ENCODE measurements at regions not wholly inside any gene's neighbourhood (a gene's known extent, or its start where the extent isn't known, plus 50 kb on each side); places are given as distances from the start of the nearest gene placed in this dataset.

DNA sequence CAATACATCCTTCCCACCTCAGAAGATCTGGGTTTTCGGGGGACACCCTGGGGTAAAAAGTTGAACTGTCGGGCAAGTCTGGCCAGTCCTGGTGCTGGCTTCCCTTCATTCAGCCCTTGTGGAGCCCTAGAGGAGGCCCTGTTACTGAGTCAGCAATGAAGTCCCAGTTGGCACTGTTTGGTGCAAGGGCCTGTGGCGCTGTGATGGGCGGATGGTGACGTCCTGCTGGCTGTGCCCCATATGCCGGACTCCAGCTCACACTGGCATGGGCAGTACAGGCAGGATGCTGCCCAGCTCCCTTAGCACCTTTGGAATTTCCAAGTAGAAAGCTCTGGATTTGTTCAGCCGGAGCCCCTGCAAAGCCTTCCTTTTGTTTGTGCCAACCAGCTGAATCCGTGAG, 186.2 kb upstream of the PMEPA1 start:
- H3K4me3 ChIP-seq = no peak overlapping the region
- no peaks in the 10 kb centered on the region for H3K9me3 ChIP-seq (replicated peaks)
- peaks cover 26% of the 10 kb centered on the region for H3K27me3 ChIP-seq (ENCODE audit: low read depth)
- H3K36me3 ChIP-seq = no peaks in the 10 kb centered on the region
- TF ChIP-seq, protein P1, sequence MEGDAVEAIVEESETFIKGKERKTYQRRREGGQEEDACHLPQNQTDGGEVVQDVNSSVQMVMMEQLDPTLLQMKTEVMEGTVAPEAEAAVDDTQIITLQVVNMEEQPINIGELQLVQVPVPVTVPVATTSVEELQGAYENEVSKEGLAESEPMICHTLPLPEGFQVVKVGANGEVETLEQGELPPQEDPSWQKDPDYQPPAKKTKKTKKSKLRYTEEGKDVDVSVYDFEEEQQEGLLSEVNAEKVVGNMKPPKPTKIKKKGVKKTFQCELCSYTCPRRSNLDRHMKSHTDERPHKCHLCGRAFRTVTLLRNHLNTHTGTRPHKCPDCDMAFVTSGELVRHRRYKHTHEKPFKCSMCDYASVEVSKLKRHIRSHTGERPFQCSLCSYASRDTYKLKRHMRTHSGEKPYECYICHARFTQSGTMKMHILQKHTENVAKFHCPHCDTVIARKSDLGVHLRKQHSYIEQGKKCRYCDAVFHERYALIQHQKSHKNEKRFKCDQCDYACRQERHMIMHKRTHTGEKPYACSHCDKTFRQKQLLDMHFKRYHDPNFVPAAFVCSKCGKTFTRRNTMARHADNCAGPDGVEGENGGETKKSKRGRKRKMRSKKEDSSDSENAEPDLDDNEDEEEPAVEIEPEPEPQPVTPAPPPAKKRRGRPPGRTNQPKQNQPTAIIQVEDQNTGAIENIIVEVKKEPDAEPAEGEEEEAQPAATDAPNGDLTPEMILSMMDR (IDR thresholded peaks at IDR 0.05; ENCODE audit: borderline replicate concordance) = no peak
- H3K4me1 ChIP-seq = no peaks in the 10 kb centered on the region
- intact Hi-C loops (cut with micrococcal nuclease) = no loop called here
- no peak for DNase-seq
- H3K27ac ChIP-seq (replicated peaks) = no peak overlapping the region

DNA sequence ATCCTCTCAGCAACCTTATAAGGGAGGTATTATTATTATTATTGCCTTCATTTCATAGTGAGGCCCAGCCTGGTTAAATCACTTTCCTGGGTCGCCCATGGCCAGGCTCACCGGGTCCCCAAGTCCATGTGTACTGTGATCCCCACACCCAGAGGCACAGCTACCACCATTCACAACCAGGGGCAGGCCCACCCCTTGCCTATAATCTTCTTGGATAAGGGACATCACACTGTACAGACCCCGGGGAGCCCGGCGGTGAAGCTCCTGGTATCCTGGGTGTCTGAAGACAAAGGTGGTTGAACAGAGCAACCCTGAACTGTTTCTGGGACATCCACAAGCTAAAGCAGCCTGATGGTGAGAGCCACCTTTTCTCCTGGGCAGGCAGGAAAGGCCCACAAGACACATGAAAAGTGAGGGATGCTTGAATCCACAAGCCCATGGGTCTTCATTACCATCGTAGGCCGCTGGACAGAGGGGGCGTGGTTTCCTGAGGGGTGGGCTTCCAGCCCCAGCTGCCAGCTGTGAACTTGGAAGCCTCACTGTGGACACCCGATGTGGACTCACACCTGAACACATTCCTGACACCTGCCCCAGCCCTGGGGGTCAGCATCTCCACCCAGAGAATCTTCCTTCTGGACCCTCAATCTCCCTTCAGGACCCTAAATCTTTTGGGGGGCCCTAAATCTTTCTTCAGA, 185.5 kb upstream of the PMEPA1 start:
- no peaks in the 10 kb centered on the region for H3K36me3 ChIP-seq
- H3K27ac ChIP-seq (replicated peaks) = no peak overlapping the region
- no peak overlapping the region for H3K4me3 ChIP-seq
- peaks cover 25% of the 10 kb centered on the region for H3K27me3 ChIP-seq (ENCODE audit: low read depth)
- TF ChIP-seq, protein P1 (IDR thresholded peaks at IDR 0.05; ENCODE audit: borderline replicate concordance) = no peak
- H3K4me1 ChIP-seq = no peaks in the 10 kb centered on the region
- DNase-seq = no peak
- no peaks in the 10 kb centered on the region for H3K9me3 ChIP-seq (replicated peaks)
- intact Hi-C loops (cut with micrococcal nuclease) = no loop called here

DNA sequence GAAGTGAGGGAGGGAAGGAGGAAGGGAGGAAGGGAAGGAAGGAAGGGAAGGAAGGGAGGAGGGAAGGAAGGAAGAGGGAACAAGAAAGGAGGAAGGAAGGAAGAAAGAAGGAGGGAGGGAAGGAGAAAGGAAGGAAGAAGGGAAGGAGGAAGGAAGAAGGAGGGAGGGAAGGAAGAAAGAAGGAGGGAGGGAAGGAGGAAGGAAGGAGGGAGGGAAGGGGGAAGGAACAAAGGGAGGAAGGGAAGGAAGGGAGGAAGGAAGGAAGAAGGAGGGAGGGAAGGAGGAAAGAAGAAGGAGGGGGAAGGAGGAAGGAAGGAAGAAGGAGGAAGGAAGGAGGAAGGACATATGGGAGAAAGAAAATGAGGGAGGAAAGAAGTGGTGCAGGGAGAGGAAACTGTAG, 184.7 kb upstream of the PMEPA1 start:
- no peak for DNase-seq
- no peak overlapping the region for H3K4me3 ChIP-seq

DNA sequence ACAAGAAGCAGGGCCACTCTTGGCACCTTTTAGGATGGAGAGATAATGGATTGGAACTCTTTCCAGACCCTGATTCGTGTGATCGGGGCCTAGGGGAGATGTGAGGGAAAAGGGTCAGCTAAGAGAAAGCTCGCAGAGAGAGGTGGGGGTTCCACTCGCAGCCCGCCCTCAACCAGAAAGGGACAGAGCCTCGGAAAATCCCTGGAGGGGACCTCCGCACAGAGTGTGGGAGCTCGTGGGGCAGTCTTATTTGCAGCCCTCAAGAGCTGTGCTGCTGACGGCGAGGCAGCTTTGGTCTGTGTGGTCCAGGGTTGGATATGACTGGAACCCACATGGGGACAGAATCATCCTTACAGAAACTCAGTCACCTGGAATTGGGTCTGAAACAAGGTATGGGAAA, 184.3 kb upstream of the PMEPA1 start:
- no peak for DNase-seq
- intact Hi-C loops (cut with micrococcal nuclease) = no loop called here
- no peaks in the 10 kb centered on the region for H3K9me3 ChIP-seq (replicated peaks)
- TF ChIP-seq, protein P1 (IDR thresholded peaks at IDR 0.05; ENCODE audit: borderline replicate concordance) = no peak
- peaks cover 27% of the 10 kb centered on the region for H3K27me3 ChIP-seq (ENCODE audit: low read depth)
- H3K4me1 ChIP-seq = no peaks in the 10 kb centered on the region
- H3K4me3 ChIP-seq = no peak overlapping the region
- H3K36me3 ChIP-seq = no peaks in the 10 kb centered on the region
- H3K27ac ChIP-seq (replicated peaks) = no peak overlapping the region

More for the DNA sequence above, 184.7 kb upstream of the PMEPA1 start:
- Histone ChIP-seq H3K27ac (replicated peaks) (no peak overlapping the region), H3K9me3 (replicated peaks) (no peaks in the 10 kb centered on the region), H3K27me3 (ENCODE audit: low read depth) (peaks cover 27% of the 10 kb centered on the region), H3K4me1 (no peaks in the 10 kb centered on the region), H3K36me3 (no peaks in the 10 kb centered on the region)
- intact Hi-C loops (cut with micrococcal nuclease) = no loop called here
- TF ChIP-seq, protein P1 (IDR thresholded peaks at IDR 0.05; ENCODE audit: borderline replicate concordance) = no peak

DNA sequence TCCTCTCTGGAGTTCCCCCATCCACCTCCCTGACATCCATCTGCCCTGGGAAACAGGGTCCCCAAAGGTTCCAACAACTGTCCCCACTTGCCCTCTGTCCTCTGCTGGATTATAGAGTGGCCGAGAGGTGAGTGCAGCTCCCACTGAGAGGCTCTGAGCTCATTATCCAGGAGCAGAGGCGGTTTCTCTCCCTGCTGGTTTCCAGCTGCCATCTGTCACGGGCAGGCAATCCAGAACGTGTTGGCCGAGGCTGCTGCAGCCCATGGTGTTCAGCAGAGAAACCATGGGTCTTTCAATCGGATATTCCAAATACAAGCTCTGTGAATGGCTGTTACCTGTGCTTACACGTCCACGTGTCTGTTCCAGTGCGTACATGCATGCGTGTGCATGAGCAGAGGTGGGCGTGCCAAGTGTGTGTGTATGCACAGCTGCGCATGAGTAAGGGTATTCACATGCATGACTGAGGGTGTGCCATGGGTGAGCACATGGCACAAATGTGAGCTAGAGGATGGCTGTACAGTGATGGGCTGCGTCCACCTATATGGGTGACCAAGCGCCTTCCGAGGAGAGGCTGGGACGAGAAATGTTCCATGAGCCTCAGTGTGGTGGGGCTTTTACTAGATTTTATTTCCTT, 183.7 kb upstream of the PMEPA1 start:
- no peaks in the 10 kb centered on the region for H3K9me3 ChIP-seq (replicated peaks)
- no peaks in the 10 kb centered on the region for H3K4me1 ChIP-seq
- H3K4me3 ChIP-seq = no peak overlapping the region
- TF ChIP-seq, protein P1 (IDR thresholded peaks at IDR 0.05; ENCODE audit: borderline replicate concordance) = no peak
- no peak overlapping the region for H3K27ac ChIP-seq (replicated peaks)
- no peaks in the 10 kb centered on the region for H3K36me3 ChIP-seq
- DNase-seq = no peak
- H3K27me3 ChIP-seq (ENCODE audit: low read depth) = peaks cover 27% of the 10 kb centered on the region
- intact Hi-C loops (cut with micrococcal nuclease) = no loop called here

Data from left ventricle myocardium inferior (tissue), 1 donor.